Lung (tissue), 11 donors: ENCODE measurements at regions not wholly inside any gene's neighbourhood (a gene's known extent, or its start where the extent isn't known, plus 50 kb on each side); places are given as distances from the start of the nearest gene placed in this dataset.

Experiments used
- ATAC-seq: fragments of 200-7000 bp; cut with Tn5 transposase; one replicate; pipeline ENCODE4 v1.9.1; 2020; ENCODE audit warnings: moderate number of reproducible peaks; ENCODE audit not compliant: insufficient read depth, low FRiP score
- DNase-seq, 3 donors: peaks; one replicate each; pipeline ENCODE4 v3.0.0-alpha.2; 2013 to 2017
- H3K27ac ChIP-seq, 2 donors: one replicate each; pipeline ENCODE4 v1.5.1; 2013; ENCODE audit warnings: mild to moderate bottlenecking in 2 of 2, moderate library complexity in 2 of 2, control low read depth in 1 of 2, inconsistent platforms in 1 of 2, low read depth in 1 of 2, low read length in 1 of 2
- H3K27me3 ChIP-seq, 3 donors: one replicate each; pipeline ENCODE4 v1.5.1; 2013; ENCODE audit warnings: low read length in 2 of 3; ENCODE audit not compliant: control insufficient read depth in 3 of 3, insufficient read depth in 3 of 3
- H3K36me3 ChIP-seq, 4 donors: one replicate each; pipeline ENCODE4 v1.5.1; 2013; ENCODE audit warnings: low read length in 4 of 4, mild to moderate bottlenecking in 1 of 4, moderate library complexity in 1 of 4; ENCODE audit not compliant: control insufficient read depth in 4 of 4, insufficient read depth in 4 of 4
- H3K4me1 ChIP-seq, 5 donors: one replicate each; pipeline ENCODE4 v1.5.1; 2013; ENCODE audit warnings: low read length in 5 of 5, mild to moderate bottlenecking in 2 of 5, moderate library complexity in 1 of 5; ENCODE audit not compliant: control insufficient read depth in 5 of 5, insufficient read depth in 5 of 5
- H3K4me3 ChIP-seq: one replicate; pipeline ENCODE4 v1.5.1; 2013; ENCODE audit warnings: mild to moderate bottlenecking, control low read depth, moderate library complexity
- H3K9ac ChIP-seq, 2 donors: one replicate each; pipeline ENCODE4 v1.5.1; 2013; ENCODE audit warnings: low read length in 2 of 2, control low read depth in 1 of 2; ENCODE audit not compliant: insufficient read depth in 1 of 2
- H3K9me3 ChIP-seq, 4 donors: one replicate each; pipeline ENCODE4 v1.5.1; 2013; ENCODE audit warnings: low read length in 3 of 4, mild to moderate bottlenecking in 1 of 4, moderate library complexity in 1 of 4; ENCODE audit not compliant: control insufficient read depth in 4 of 4, insufficient read depth in 3 of 4
- CTCF ChIP-seq: IDR thresholded peaks from 2 replicates; pipeline ENCODE4 v1.5.1; 2012; ENCODE audit warnings: mild to moderate bottlenecking; ENCODE audit errors: control extremely low read depth, extremely low read depth
- WGBS, 2 donors: extraction: QIAGEN DNeasy Blood & Tissue Kit; methylation state at CpG; one replicate each; pipeline ENCODE4 v1.1.7; 2013; 5-methylcytosine and 5-hydroxymethylcytosine counted together
- donor health status: control.
- donor health status: control.
- donor health status: Bipolar disorder and iron deficiency.
- donor health status: healthy.
- donor health status: DM: yes; HTN: yes; CAD: no.

- H3K4me3 ChIP-seq, result no peak overlapping the region
- H3K27me3 ChIP-seq, result no peaks in the 10 kb centered on the region
- ATAC-seq (no peak), DNase-seq (no peak)
- no peaks in the 10 kb centered on the region for H3K4me1 ChIP-seq
- no peaks in the 10 kb centered on the region for H3K36me3 ChIP-seq
- peaks cover 0 to 2% (median 0%) of the 10 kb centered on the region in 4 donors for H3K9me3 ChIP-seq
- H3K27ac ChIP-seq, result no peak overlapping the region
- no peak for TF ChIP-seq CTCF
- no peak overlapping the region for H3K9ac ChIP-seq
- WGBS, 2 donors, result 82 to 92% methylated on average over 6 of the region's 6 CpGs
Measured at GRCh38 chr2:129771418-129772189, 207.9 kb upstream of the RAB6C start.

- Histone ChIP-seq H3K4me1 (no peaks in the 10 kb centered on the region), H3K4me3 (no peak overlapping the region), H3K27me3 (no peaks in the 10 kb centered on the region), H3K9me3 (peaks cover 0 to 2% (median 0%) of the 10 kb centered on the region in 4 donors), H3K36me3 (no peaks in the 10 kb centered on the region), H3K9ac (no peak overlapping the region), H3K27ac (no peak overlapping the region)
- ATAC-seq (no peak), DNase-seq (peak in 1 of 3 donors; percentile 20)
- no peak for TF ChIP-seq CTCF
- 57 to 62% methylated on average over 2 of the region's 2 CpGs for WGBS, 2 donors
Measured at GRCh38 chr2:129772190-129772579, 207.3 kb upstream of the RAB6C start.

GRCh38 chr2:129775952-129776653 is 203.4 kb upstream of the RAB6C start:
- no peak overlapping the region for H3K9ac ChIP-seq
- ATAC-seq, result no peak
- no peaks in the 10 kb centered on the region for H3K9me3 ChIP-seq
- TF ChIP-seq CTCF, result no peak
- no peak overlapping the region for H3K27ac ChIP-seq
- 81 to 85% methylated on average over 3 of the region's 3 CpGs for WGBS, 2 donors
- no peaks in the 10 kb centered on the region for H3K36me3 ChIP-seq
- H3K27me3 ChIP-seq, result no peaks in the 10 kb centered on the region
- peaks cover 0 to 8% (median 2%) of the 10 kb centered on the region in 5 donors for H3K4me1 ChIP-seq
- no peak for DNase-seq
- H3K4me3 ChIP-seq, result no peak overlapping the region
